Upper lobe of left lung (tissue), 6 donors: ENCODE measurements at regions not wholly inside any gene's neighbourhood (a gene's known extent, or its start where the extent isn't known, plus 50 kb on each side); places are given as distances from the start of the nearest gene placed in this dataset.

Source experiments
- ATAC-seq, 2 donors: fragments of 200-7000 bp; cut with Tn5 transposase; one replicate each; pipeline ENCODE4 v1.9.1; 2022; ENCODE audit warnings: mild to moderate bottlenecking in 2 of 2, moderate library complexity in 2 of 2; ENCODE audit not compliant: low FRiP score in 2 of 2
- DNase-seq, 2 donors: peaks; one replicate each; pipeline ENCODE4 v3.0.0-alpha.2; 2019 to 2020
- H3K27ac ChIP-seq, 4 donors: fragments of 200-600 bp; sonication (generic); one replicate each; pipeline ENCODE4 v1.5.1; 2016 to 2019
- H3K27me3 ChIP-seq, 4 donors: fragments of 200-600 bp; sonication (generic); one replicate each; pipeline ENCODE4 v1.5.1; 2017 to 2019
- H3K36me3 ChIP-seq, 4 donors: fragments of 200-600 bp; sonication (generic); one replicate each; pipeline ENCODE4 v1.5.1; 2016 to 2019
- H3K4me1 ChIP-seq, 4 donors: fragments of 200-600 bp; sonication (generic); one replicate each; pipeline ENCODE4 v1.5.1; 2018 to 2019
- H3K4me3 ChIP-seq, 4 donors: fragments of 200-600 bp; sonication (generic); one replicate each; pipeline ENCODE4 v1.5.1; 2017 to 2019; ENCODE audit warnings: mild to moderate bottlenecking in 2 of 4, moderate library complexity in 1 of 4
- H3K9me3 ChIP-seq, 4 donors: fragments of 200-600 bp; sonication (generic); one replicate each; pipeline ENCODE4 v1.5.1; 2018 to 2019
- EP300 ChIP-seq, 4 donors: sonication (generic); formaldehyde crosslinking; IDR thresholded peaks; one replicate each; pipeline ENCODE4 v1.5.1; 2017; ENCODE audit warnings: antibody characterized with exemption in 4 of 4, control low read depth in 2 of 4
- POLR2A ChIP-seq, 4 donors: fragments of 450-650 bp; IDR thresholded peaks; one replicate each; pipeline ENCODE4 v1.5.1; 2016 to 2017; ENCODE audit warnings: antibody characterized with exemption in 4 of 4, mild to moderate bottlenecking in 2 of 4
- POLR2AphosphoS5 ChIP-seq, 2 donors: sonication (generic); formaldehyde crosslinking; IDR thresholded peaks; one replicate each; pipeline ENCODE4 v1.5.1; 2017; ENCODE audit warnings: antibody characterized with exemption in 2 of 2
- WGBS, 2 donors: methylation state at CpG; one replicate each; pipeline ENCODE4 v1.1.5; 2017 to 2018; 5-methylcytosine and 5-hydroxymethylcytosine counted together
- TF ChIP-seq, protein P1 (sequence below), 6 experiments: fragments of 450-650 bp in 4 of 6; fragments of 200-600 bp in 2 of 6; sonication (generic) in 2 of 6; IDR thresholded peaks; one replicate each; pipeline ENCODE4 v1.5.1; 2016 to 2019; ENCODE audit warnings: antibody characterized with exemption in 6 of 6
- donor health status: DM: no; HTN: no; CAD: no; lungs with moderate emphysema.
- donor health status: DM: no; HTN: yes; CAD: no; lungs with severe emphysema.

DNA sequence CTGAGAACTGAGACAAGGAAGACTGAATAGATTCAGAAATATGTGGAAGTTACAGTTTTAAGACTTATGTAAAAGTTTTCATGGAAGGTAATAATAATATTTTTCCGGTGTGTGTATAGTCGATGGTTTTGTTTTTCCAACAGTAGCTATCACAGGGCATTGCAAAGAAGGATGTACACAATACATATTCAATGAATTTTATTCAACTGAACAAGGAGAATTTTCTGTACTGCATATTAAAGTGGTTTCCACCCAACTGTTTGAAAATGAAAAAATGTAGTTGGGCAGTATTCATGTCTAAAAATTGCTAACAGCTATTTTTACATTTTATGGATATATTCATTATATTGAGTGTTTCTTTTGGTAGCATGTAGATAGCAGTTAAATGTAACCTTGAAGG is 350.3 kb upstream of the ATP10A start:
- no peak overlapping the region for H3K27ac ChIP-seq
- TF ChIP-seq POLR2A (IDR thresholded peaks at IDR 0.05) (no peak), EP300 (IDR thresholded peaks at IDR 0.05) (no peak), POLR2AphosphoS5 (IDR thresholded peaks at IDR 0.05) (no peak)
- TF ChIP-seq, protein P1, sequence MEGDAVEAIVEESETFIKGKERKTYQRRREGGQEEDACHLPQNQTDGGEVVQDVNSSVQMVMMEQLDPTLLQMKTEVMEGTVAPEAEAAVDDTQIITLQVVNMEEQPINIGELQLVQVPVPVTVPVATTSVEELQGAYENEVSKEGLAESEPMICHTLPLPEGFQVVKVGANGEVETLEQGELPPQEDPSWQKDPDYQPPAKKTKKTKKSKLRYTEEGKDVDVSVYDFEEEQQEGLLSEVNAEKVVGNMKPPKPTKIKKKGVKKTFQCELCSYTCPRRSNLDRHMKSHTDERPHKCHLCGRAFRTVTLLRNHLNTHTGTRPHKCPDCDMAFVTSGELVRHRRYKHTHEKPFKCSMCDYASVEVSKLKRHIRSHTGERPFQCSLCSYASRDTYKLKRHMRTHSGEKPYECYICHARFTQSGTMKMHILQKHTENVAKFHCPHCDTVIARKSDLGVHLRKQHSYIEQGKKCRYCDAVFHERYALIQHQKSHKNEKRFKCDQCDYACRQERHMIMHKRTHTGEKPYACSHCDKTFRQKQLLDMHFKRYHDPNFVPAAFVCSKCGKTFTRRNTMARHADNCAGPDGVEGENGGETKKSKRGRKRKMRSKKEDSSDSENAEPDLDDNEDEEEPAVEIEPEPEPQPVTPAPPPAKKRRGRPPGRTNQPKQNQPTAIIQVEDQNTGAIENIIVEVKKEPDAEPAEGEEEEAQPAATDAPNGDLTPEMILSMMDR (IDR thresholded peaks at IDR 0.05), result no peak
- no peak overlapping the region for H3K4me3 ChIP-seq
- DNase-seq, result no peak
- no peaks in the 10 kb centered on the region for H3K36me3 ChIP-seq
- no peaks in the 10 kb centered on the region for H3K4me1 ChIP-seq
- no peak for ATAC-seq
- H3K27me3 ChIP-seq, result no peaks in the 10 kb centered on the region
- no peaks in the 10 kb centered on the region for H3K9me3 ChIP-seq
- 89 to 90% methylated on average over 2 of the region's 2 CpGs for WGBS, 2 donors

DNA sequence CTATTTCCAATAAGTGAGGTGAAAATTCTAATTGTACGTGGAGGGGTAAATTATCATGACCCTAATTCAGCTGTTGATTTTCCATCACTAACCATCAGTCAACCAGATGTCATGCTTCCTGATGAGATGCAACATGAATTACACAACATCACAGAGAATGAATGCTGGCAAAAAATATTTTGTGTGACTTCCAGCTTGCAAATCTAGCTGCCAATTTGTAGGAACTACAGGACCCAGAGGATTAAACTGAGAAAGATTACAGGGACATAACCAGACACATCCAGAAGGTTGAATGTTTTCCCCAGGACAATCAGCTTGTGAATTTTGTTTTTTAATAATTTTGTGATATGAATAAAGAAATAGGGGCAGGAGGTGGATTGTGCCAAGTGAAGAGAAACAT is 349.0 kb upstream of the ATP10A start:
- H3K36me3 ChIP-seq, result no peaks in the 10 kb centered on the region
- H3K4me3 ChIP-seq, result no peak overlapping the region
- 75 to 80% methylated on average over 1 of the region's 1 CpG for WGBS, 2 donors
- TF ChIP-seq POLR2AphosphoS5 (IDR thresholded peaks at IDR 0.05) (no peak), EP300 (IDR thresholded peaks at IDR 0.05) (no peak), POLR2A (IDR thresholded peaks at IDR 0.05) (no peak)
- TF ChIP-seq, protein P1 (IDR thresholded peaks at IDR 0.05), result no peak
- DNase-seq (no peak), ATAC-seq (no peak)
- no peaks in the 10 kb centered on the region for H3K4me1 ChIP-seq
- no peaks in the 10 kb centered on the region for H3K9me3 ChIP-seq
- H3K27me3 ChIP-seq, result no peaks in the 10 kb centered on the region
- no peak overlapping the region for H3K27ac ChIP-seq

DNA sequence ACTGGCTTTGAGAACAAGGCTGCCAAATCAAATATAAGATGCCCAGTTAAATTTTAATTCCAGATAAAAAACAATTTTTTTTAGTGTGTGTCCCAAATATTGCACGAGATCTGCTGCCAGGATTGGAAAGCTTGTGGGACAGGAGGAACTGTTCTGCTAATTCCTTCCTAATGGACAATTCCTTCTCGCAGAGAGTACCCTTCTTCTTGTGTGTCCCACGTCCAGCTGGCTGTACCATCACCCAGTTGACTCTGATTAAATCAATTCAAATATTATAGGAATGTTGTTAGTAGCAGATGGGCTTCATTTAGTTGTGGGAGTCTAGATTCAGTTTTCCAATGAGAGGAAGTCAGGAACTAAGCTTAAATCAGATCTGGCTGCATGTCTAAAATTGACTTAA is 347.9 kb upstream of the ATP10A start:
- ATAC-seq (no peak), DNase-seq (no peak)
- TF ChIP-seq EP300 (IDR thresholded peaks at IDR 0.05) (no peak), POLR2AphosphoS5 (IDR thresholded peaks at IDR 0.05) (no peak), POLR2A (IDR thresholded peaks at IDR 0.05) (no peak)
- TF ChIP-seq, protein P1 (IDR thresholded peaks at IDR 0.05), result no peak
- WGBS, 2 donors, result 56 to 65% methylated on average over 3 of the region's 3 CpGs
- Histone ChIP-seq H3K36me3 (no peaks in the 10 kb centered on the region), H3K27ac (no peak overlapping the region), H3K9me3 (no peaks in the 10 kb centered on the region), H3K4me1 (no peaks in the 10 kb centered on the region), H3K27me3 (no peaks in the 10 kb centered on the region), H3K4me3 (no peak overlapping the region)

DNA sequence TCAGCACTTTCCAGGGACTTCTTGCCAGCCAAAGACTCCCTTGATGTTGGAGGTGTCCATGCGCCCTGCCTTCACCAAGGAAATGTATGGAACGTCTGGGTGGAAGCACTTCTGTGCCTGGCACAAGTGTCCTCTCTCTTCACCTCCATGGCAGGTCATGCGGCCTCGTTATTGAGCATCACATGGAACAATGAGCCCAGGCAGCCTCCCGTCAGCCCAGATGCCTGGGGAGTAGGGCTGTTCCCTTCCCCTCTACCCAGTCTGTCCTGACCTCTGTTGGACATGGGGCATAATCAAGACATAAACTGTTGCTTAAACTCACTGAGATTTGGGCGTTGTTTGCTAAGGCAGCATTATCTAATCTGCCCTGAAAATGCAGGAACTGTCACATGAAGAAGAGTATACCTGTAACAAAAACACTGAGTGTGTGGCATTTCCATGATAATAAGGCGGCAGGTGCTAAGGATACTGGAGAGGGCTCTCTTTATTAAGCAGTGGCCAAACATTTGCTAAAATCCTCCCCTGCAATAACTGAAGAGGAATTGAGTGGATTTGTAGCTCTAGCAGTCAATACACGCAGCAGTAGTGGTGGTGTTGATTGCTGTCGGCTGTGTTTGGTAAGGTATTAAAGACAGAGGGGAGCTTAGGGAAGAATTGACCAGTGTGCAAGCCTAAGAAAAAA is 338.2 kb upstream of the ATP10A start:
- no peaks in the 10 kb centered on the region for H3K36me3 ChIP-seq
- H3K27me3 ChIP-seq, result no peaks in the 10 kb centered on the region
- no peak overlapping the region for H3K27ac ChIP-seq
- 60 to 64% methylated on average over 6 to 8 of the region's 9 CpGs for WGBS, 2 donors
- ATAC-seq (no peak), DNase-seq (no peak)
- no peaks in the 10 kb centered on the region for H3K9me3 ChIP-seq
- H3K4me3 ChIP-seq, result no peak overlapping the region
- no peak for TF ChIP-seq POLR2AphosphoS5 (IDR thresholded peaks at IDR 0.05)
- TF ChIP-seq EP300 (IDR thresholded peaks at IDR 0.05), result no peak
- H3K4me1 ChIP-seq, result no peaks in the 10 kb centered on the region

DNA sequence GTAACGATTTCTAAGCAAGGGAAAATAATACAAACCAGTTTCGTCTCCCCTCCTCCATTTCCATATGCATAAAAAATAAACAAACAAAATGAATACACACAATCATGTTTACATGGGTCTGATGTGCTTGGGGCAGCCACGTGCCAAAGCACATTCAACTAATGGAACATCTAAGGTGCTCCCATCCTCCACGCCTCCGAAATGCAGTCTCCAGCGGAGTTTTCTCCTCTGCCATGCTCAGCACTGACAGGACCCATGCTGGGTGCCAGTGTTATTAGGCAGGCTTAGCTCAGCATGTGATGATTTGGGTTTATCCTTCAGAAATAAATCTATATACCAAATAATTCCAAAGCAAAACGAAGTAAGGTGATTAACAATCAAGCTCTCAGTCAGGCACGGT is 337.3 kb upstream of the ATP10A start:
- WGBS, 2 donors, result 58 to 63% methylated on average over 8 of the region's 8 CpGs
- no peaks in the 10 kb centered on the region for H3K9me3 ChIP-seq
- DNase-seq (no peak), ATAC-seq (no peak)
- TF ChIP-seq EP300 (IDR thresholded peaks at IDR 0.05), result no peak
- TF ChIP-seq POLR2AphosphoS5 (IDR thresholded peaks at IDR 0.05), result no peak
- no peak for TF ChIP-seq POLR2A (IDR thresholded peaks at IDR 0.05)
- TF ChIP-seq, protein P1 (IDR thresholded peaks at IDR 0.05), result no peak
- no peaks in the 10 kb centered on the region for H3K36me3 ChIP-seq
- no peak overlapping the region for H3K27ac ChIP-seq
- H3K4me3 ChIP-seq, result no peak overlapping the region
- H3K27me3 ChIP-seq, result no peaks in the 10 kb centered on the region
- no peaks in the 10 kb centered on the region for H3K4me1 ChIP-seq
